ENCODE measurements at regions not wholly inside any gene's neighbourhood (a gene's known extent, or its start where the extent isn't known, plus 50 kb on each side); places are given as distances from the start of the nearest gene placed in this dataset.
"Not testable (repeated sequence)": the region's sequence is repeated elsewhere in the genome, so short reads cannot be mapped to it uniquely, and the experiment has no call there.

DNA sequence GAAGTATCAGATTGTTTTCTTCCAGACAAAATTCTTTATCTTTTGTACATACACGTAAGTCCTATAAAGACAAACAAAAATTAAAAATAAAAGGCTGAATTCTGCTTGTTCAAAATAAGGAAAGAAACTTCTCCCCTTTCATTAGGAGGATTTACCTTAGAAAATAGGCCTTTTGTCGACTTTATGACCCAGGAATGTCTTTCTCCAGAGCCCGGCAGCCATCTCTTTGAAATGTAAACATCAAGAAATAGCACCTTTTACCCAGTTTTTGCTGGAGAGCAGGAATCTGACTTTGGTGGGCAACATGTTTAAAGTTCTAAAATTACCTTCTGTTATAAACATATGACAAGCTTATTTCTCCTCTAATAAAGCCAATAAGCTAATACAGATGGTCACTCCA, 373.0 kb upstream of the FTMT start:
- DNase-seq, result no peak

DNA sequence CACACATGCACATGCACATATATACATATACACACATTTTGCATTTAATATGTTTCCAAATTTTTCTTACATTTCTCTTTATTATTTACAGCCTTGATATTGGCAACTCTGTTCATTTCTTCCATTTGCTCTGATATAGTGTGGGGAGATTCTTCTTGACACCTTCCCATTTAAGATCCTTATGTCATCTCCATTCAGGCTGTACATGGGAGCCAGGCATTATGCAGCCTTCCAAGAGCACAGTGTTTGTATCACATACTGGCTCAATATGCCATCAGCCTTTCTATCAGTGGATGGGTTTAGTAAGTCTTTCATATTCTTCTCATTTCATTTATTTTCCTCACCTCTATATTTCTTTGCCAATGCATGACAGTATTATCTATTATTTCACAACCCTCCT, 372.3 kb upstream of the FTMT start:
- no peak for DNase-seq

DNA sequence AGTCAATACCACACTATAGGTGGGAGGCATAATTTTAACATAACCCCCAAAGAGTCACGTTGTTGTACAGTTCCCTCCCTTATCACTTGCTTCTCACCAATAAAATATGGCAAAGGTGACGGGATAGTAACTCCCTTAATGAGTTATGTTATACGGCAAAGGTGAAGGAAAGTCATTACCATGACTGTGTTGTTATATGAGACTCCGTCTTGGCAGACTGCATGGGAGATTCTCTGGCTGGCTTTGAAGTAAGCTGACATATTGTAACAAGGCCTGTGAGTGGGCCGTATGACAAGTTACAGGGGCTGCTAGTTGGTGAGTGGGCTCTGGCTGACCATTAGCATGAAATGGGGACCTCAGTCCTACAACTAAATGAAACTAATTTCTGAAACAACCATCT, 366.4 kb upstream of the FTMT start:
- no peak for DNase-seq

DNA sequence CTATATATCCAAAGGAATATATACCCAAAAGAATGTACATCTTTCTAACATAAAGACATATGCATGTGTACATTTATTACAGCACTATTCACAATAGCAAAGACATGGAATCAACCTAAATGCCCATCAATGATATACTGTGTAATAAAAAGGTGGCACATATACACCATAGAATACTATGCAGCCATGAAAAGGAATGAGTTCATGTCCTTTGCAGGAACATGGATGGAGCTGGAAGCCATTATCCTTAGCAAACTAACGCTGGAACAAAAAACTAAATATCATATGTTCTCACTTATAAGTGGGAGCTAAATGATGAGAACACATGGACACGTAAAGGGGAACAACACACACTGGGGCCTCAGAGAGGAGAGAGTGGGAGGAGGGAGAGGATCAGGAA, 365.7 kb upstream of the FTMT start:
- not testable (repeated sequence) for DNase-seq

DNA sequence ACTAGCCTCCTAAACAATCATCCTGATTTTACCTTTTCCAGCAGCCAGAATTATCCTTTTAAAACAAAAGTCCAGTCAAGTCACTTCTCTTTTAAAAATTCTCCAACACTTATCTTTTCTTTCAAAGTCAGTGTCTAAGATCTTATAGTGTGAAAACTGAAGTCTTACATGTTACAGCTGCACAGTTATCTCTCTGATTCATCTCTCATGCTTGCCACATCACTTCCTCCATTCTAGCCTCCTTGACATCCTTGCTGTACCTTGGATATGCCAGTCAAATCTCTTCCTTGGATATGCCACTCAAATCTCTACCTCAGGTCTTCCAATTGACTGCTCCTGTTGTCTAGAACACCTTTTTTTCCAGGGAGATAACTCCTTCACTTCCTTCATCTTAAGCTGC, 361.7 kb upstream of the FTMT start:
- no peak for DNase-seq

DNA sequence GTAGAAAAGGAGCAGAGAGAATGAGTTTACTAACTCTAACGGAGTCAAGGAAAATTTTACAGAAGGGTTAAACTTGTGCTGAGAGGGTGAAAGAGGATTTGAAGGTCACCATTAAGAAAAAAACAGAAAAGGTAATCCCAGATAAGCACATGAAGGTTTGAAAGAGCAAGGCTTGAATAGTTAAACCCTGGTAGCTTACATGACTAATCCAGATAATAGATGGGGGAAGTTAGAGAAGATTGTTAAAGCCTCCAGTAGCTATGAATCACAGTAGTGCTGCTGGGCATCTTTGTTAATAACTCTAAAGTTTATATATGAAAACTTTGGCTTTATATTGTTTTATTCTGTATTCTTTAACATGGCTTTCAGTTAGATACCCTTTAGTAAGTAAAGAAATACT, 354.5 kb upstream of the FTMT start:
- DNase-seq, result no peak

DNA sequence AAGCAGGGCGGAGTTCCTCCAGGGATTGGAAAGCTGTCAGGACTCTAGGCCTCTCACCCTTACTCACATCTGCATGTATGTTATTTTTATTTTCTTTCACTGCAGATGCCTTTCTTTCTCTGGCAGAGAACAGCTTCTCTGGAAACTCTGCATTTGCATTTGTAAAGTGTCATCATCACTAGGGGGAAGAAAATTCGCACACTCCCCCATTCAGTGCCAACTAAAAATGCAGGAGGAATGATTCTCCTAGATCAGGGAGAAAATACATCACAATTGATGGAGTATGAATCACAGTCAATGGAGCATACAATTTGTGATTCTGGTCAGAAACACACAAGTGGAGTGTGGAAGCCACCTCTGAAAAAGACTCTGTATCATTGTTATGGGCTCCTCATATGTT, 351.4 kb upstream of the FTMT start:
- no peak for DNase-seq

DNA sequence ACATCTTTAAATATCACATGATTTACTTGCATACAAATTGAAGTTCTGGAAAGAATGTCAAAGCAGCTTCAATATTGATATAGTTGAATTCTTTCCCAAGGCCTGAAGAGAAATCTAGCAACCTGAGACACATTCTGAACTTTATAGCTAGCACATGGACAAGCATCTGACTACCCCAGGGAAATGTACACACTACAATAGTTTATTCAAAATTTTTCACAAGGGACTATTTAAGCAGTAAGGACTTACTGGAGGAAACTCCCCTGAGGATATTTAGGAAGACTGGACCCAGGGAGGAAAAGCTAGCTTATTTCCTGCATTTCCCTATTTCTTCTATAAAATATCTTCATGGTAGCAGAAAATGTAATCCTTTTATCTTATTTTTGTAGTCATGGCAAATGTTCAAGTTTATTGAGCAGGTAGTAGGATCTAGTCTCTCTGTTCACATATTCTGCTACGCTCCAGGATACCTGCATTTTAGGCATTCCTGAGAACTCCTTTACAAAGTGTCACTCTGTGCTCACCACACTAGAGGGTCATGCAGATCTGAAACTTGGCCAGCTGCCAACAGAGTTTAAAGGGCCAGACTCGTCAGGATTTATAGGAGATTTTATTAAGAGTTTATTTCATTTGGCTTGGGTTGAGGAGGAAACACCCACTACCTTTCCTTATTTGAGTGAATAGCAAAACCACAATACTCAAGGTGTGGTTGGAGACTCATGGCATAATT, 348.4 kb upstream of the FTMT start:
- peak in 16 of 56 donors; percentile 0 to 34 (median 4) for DNase-seq

DNA sequence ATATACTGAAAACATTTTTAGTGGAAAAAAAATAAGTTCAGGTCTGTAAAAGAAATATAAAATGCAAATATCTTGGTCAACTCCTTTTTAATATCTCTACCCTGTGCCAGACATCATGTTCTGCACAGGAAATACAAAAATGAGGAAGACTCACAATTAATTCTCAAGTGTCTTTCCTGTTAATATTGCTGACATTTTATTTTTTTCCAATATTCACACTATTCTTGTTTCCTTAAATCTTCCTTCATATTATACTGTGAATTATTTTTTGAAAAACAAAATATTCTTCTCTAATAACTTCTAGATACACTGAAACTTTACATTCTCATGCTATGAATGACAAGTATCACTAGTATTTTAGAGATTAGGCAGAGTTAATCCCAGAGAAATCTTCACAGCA, 334.7 kb upstream of the FTMT start:
- no peak for DNase-seq

DNA sequence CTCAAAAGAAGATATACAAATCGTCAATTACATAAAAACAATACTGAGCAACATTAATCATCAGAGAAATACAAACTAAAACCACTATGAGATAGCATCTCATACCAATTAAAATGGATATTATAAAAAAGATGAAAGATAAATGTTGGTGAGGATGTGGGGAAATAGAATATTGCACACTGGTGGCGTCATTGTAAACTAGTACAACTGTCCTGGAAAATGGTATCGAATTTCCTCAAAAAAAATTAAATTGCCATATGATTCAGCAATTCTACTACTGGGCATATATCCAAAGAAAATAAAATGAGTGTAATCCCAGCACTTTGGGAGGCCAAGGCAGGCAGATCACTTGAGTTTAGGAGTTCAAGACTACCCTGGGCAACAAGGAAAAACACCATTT, 326.0 kb upstream of the FTMT start:
- DNase-seq, result no peak

DNA sequence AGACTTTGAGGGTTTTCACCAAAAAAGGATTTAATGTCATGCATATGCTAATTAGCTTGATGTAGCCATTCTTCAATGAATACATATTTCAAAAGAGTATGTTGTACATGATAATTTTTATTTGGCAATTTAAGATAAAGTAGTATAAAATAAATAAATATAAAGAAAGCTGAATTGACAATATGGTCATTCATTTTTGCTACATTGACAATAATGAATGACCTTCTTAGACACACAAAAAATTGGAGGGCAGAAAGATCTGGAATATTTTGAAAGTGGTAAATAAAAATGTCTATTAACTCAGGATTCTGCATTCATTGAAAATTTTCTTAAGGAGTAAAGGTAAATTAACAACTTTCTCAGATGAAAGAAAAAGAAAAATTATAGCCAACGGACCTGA, 324.8 kb upstream of the FTMT start:
- DNase-seq, result no peak

DNA sequence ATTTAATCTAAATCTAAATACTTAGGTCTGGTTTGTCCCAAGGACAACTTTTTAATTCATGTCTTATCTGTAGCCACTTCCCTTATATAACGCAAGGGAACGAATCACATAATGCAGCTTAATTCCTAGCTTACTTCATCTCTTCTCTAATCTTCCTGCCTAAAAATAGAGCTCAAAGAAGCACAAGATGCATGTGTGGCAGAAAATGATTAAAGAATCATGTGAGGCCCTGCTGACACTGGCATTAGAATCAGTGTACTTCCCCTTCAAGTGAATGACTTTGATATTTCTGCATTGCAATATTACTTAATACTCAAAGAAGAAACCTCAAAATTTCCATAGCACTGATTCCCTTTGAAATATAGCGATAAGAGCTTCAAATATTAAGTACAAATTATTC, 317.9 kb upstream of the FTMT start:
- no peak for DNase-seq

DNA sequence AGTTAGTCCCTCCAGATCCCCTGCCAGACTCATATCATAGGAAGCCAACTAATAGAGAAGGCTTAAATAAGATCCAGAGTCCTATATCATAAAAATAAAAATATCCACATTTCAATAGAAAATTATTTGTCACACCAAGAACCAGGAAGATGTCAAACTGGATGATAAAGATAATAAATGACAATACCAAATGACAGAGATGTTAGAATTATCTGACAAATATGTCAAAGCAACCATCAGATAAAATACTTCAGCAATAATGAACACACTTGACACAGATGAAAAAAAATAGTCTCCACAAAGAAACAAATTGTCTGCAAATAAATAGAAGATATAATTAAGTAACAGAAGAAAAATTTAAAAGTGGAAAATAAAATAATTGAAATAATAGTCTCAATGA, 300.7 kb upstream of the FTMT start:
- DNase-seq, result no peak

DNA sequence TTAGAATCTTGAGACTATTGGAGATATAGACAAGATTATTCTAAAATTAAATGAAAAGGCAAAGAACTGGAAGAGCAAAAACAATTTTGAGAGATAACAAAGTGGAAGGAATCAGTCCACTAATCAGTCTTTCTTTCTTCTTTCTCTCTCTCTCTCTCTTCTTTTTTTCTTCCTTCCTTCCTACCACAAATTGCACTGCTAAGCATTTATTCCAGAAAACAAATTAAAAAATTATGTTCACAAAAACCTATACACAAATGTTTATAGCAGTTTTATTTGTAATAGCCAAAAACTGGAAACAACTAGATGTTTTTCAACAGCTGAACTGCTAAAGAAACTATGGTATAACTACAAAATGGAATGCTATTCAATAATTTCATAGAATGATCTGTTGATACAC, 291.9 kb upstream of the FTMT start:
- DNase-seq, result no peak

DNA sequence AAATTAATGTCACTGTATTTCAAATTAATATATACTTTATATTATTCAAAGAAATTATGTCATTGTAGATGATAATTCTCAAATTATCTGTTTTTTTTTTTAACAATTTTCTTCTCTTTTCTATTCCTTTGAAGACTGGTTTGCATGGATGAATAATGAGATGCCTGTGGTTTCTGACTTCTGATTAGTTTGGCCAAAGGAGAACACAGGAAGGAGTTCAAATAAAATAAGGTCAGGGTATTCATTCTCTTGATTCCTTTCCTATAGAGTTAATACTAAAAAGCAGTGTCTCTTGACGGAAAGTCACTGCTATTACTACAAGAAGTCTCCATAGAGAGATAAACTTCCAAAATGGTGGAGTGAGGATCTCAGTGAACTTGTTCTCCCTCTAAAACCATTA, 279.6 kb upstream of the FTMT start:
- no peak for DNase-seq

DNA sequence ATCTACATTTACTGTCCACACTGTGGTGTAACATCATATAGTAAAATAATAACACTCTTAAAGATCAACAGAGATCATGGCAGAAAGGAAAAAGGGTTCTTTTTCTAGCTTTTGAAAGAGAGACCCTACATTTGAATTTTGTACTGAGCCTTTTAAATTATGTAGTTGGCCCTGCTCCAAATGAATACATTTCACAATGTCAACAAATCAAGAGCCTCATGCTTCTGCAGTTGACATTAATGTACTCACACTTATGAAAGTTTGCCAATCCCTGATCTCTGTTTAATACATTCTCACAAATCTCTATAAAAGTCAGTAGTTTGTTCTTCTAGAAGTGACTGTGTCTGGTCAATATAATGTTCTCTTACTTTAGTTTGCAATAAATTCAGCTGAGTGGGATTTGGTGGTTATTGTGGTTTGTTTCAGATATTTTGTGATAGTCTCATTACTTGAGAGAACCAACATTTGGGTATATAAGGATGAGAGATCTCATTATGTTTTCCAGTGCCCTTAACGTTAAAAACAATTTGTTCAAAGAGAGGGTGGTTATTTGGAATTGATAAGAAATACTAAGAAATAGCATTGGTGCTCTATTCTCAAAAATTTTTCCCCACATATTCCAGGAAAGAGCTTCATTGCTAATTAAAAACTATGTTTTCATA, 277.8 kb upstream of the FTMT start:
- no peak for DNase-seq

DNA sequence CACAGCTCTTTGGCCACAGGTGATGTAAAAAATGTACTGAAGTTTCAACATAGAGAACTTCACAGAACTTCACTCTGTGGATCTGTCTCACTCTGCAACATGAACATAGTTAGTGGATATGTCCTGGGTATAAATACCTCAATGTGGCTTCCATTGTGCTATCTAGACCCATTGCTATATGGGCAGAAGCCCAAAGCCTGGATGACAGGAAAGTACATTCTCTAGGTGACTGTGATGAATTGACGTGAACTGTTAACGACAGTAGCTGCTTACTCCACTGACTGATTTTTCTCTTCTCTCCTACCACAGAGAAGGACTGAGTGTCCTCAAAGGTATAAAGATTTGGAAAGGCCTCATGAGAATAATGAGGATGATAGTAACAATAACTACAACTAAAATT, 270.1 kb upstream of the FTMT start:
- DNase-seq, result no peak

DNA sequence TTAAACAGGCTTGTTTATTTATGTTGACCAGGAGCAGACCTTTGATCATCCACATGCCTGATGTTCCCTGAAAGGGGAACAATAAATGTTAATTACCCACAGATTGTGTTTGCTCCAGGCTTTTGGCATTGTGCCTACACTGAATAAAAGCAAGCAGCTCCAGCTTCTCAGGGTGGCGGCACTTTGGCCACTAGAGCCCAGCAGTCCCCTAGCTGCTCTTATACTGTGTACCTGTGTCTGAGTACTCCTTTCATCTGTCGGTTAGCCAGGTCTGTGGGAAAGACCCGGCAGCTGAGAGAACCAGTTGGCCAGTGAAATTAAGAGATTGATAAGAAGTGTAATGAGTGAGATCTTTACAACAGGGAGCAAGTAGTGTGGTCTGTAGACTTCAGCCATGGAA, 254.8 kb upstream of the FTMT start:
- DNase-seq, result no peak

DNA sequence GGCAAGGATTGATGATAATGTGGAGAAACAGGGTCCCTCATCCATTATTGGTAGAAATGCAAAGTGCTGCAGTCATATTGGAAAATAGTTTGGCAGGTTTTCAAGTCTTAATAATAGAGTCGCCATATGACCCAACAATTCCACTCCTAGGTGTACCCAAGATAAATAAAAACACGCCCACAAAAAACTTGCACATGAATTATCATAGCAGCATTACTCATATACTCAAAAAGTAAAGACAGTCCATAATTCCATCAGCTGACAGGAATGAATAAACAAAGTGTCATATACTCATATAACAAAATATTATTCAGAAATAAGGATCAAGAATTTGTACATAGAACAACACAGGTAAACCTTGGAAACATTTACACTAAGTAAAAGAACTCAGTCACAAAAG, 242.9 kb upstream of the FTMT start:
- no peak for DNase-seq

DNA sequence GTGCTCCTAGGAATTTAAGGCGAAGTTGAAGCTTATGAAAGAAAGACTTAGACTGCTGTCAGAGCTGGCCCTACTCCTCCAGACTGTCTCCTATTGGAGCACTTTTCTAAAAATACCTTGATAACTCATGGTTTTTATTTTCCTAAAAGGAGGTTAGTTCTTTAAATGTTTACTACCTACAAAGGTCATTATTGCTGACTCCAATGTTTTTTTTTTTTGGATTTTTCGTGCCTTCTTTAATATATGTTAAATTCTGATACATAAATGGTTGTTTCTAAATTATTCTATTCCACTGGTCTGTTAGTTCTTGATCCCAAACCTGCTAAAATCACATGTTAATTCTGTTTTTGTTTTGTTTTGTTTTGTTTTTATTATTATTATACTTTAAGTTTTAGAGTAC, 227.6 kb upstream of the FTMT start:
- DNase-seq, result no peak

DNA sequence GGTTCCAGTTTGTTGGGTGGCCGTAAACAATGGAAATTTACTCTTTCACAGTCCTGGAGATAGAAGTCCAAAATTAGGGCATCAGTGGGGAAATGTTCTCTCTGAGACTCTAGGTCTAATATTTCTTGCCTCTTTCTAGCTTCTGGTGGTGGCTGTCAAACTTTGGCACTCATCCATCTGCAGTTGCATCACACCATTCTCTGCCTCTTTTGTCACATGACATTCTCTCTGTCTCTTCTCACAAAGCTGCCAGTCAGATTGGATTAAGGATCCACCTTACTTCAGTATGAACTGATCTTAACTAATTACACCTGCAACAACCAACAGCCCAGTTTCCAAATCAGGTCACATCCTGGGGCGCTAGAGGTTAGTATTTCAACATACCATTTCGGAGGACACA, 222.9 kb upstream of the FTMT start:
- DNase-seq, result no peak

DNA sequence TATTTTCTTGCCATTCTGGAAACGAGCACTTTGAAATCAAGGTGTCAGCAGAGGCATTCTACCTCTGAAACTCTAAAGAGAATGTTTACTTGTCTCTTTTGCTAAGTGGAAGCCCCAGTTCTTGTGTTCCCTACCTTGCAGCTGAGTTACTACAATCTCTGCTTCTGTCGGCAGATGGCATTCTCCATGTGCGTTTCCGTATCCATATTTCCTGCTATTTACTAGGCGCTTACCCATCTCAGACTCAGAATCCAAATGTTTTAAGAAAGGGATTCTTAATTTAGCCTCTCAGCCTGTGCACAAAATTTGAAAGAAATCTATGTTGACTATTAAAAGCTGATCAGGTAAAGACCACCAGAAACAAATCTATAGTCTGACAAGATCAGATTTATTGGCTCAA, 221.3 kb upstream of the FTMT start:
- DNase-seq, result peak in 2 of 56 donors; percentile 1 to 8

DNA sequence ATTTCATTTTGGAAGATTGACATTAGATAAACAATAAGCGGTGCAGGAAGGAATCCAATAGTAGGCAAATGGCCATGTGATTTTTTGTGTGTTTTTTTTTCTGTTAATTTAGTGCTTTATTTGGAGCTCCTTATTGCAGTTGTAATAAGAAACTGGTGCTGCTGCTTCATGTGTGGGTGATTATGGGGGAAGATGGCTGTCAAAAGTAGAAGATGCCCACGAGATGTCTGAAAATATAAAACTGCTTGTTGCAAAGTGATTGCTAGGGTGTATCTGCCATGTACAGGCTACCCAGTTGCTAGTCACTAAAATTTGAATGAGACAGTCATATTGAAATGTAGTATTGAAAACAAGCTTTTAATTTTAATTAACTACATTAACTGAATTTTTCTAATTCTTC, 216.7 kb upstream of the FTMT start:
- no peak for DNase-seq

DNA sequence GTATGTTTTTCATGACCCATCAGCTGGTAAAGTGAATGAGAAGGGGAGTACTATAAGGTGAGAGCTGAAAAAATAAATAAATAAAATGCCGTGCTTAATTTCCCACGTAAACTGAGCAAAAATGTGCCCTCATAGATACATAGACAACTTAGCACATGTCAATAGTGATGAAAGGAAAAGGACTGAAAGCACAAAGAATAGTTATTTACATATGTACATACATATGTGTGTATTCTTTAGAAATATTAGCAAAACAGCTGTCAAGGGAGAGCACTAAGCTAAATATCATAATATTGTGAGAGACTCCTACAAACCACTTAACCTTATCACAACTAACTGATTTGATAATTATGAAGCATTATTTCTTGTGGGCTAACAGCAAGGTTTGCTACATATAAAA, 213.6 kb upstream of the FTMT start:
- no peak for DNase-seq

All from amygdala (tissue), 56 donors.